ENCODE measurements at regions not wholly inside any gene's neighbourhood (a gene's known extent, or its start where the extent isn't known, plus 50 kb on each side); places are given as distances from the start of the nearest gene placed in this dataset.

DNA sequence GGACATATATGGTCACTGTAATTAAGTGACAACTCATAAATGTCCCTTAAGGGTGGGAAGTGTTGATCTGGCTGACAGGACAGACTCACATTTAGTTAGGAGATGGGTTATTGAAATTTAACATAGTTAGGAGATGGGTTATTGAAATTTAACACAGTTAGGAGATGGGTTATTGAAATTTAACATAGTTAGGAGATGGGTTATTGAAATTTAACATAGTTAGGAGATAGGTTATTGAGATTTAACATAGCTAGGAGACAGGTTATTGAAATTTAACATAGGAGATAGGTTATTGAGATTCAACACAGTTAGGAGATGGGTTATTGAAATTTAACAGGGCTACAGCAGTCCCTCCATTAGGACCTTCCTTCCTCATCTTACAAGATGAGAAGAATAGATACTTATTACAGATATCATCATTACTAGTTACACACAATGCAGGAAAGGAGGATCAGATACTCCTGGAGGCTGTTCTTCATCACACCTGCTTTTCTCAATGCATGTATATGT, 98.5 kb downstream of the MTNR1B start (continued):
- TF ChIP-seq, protein P1, sequence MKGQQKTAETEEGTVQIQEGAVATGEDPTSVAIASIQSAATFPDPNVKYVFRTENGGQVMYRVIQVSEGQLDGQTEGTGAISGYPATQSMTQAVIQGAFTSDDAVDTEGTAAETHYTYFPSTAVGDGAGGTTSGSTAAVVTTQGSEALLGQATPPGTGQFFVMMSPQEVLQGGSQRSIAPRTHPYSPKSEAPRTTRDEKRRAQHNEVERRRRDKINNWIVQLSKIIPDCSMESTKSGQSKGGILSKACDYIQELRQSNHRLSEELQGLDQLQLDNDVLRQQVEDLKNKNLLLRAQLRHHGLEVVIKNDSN (IDR thresholded peaks at IDR 0.05; ENCODE audit: borderline replicate concordance, low read depth), result no peak
- TF ChIP-seq, protein P2, sequence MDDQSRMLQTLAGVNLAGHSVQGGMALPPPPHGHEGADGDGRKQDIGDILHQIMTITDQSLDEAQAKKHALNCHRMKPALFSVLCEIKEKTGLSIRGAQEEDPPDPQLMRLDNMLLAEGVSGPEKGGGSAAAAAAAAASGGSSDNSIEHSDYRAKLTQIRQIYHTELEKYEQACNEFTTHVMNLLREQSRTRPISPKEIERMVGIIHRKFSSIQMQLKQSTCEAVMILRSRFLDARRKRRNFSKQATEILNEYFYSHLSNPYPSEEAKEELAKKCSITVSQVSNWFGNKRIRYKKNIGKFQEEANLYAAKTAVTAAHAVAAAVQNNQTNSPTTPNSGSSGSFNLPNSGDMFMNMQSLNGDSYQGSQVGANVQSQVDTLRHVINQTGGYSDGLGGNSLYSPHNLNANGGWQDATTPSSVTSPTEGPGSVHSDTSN (IDR thresholded peaks at IDR 0.05), result no peak

DNA sequence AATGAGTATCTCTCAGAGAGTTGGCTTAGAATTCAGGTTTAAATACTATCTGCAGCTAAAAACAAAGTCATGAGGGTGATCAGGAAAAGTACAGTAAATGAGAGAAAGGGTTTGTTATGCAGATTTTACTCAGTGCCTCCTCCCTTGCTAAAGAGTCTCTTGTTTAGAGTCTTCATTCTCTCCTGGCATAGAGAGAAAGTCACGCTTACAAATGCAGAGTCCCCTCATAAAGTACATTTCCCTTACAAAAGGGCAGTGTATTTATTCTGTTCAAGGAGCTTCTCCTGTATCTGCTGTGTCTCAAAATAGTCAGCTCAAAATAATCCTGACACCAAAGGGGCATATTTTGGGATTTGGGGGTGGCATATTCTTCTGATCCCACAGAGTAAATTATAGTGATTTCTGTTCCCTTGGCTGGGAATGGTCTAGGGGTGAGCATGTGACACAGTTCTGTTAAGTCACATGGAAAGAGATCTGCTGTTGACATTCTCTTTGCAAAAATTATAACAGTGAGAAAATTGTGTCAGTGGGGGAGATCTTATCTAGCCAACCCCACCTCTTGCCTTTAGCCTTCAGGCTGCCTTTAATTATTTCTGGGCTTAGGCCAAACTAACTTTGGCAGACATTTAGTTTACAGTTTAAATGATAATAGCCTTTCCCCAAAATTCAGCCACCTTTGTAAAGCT, 102.9 kb downstream of the MTNR1B start:
- DNase-seq, result no peak
- no peak overlapping the region for H3K4me3 ChIP-seq (ENCODE audit: low read depth in 2 of 2, low read length in 1 of 2)
- no peak overlapping the region for H3K9ac ChIP-seq
- ChIA-PET POLR2A (no interaction called here), CTCF (interaction anchor here (1.2 kb wide), 1 partner anchor 17 kb away, joined by 3 read pairs; no protein-coding TSS in a partner anchor)
- H3K4me2 ChIP-seq, result no peak overlapping the region
- TF ChIP-seq YY1 (IDR thresholded peaks at IDR 0.05; ENCODE audit: low read depth) (no peak), EZH2phosphoT487 (IDR thresholded peaks at IDR 0.05; ENCODE audit: borderline replicate concordance, low read depth) (no peak), GABPA (IDR thresholded peaks at IDR 0.05; ENCODE audit: low read depth) (no peak), MEF2A (IDR thresholded peaks at IDR 0.05; ENCODE audit: borderline replicate concordance, low read depth) (no peak), TEAD4 (IDR thresholded peaks at IDR 0.05; ENCODE audit: borderline replicate concordance, insufficient read depth) (no peak), RAD21 (IDR thresholded peaks at IDR 0.05; ENCODE audit: low read length) (no peak), NRF1 (IDR thresholded peaks at IDR 0.05; ENCODE audit: low read depth, low read length) (no peak), GATA2 (CRISPR knock-in tag; IDR thresholded peaks at IDR 0.05) (no peak), SIN3A (IDR thresholded peaks at IDR 0.05; ENCODE audit: borderline replicate concordance, low read depth, low read length) (no peak), EP300 (IDR thresholded peaks at IDR 0.05; ENCODE audit: borderline replicate concordance in 1 of 2, low read depth in 1 of 2, low read length in 1 of 2) (no peak), NFIC (IDR thresholded peaks at IDR 0.05; ENCODE audit: borderline replicate concordance) (no peak), TCF12 (IDR thresholded peaks at IDR 0.05) (no peak), RFX5 (IDR thresholded peaks at IDR 0.05; ENCODE audit: low read length) (no peak)
- TF ChIP-seq, protein P2 (IDR thresholded peaks at IDR 0.05), result no peak
- TF ChIP-seq, protein P3, sequence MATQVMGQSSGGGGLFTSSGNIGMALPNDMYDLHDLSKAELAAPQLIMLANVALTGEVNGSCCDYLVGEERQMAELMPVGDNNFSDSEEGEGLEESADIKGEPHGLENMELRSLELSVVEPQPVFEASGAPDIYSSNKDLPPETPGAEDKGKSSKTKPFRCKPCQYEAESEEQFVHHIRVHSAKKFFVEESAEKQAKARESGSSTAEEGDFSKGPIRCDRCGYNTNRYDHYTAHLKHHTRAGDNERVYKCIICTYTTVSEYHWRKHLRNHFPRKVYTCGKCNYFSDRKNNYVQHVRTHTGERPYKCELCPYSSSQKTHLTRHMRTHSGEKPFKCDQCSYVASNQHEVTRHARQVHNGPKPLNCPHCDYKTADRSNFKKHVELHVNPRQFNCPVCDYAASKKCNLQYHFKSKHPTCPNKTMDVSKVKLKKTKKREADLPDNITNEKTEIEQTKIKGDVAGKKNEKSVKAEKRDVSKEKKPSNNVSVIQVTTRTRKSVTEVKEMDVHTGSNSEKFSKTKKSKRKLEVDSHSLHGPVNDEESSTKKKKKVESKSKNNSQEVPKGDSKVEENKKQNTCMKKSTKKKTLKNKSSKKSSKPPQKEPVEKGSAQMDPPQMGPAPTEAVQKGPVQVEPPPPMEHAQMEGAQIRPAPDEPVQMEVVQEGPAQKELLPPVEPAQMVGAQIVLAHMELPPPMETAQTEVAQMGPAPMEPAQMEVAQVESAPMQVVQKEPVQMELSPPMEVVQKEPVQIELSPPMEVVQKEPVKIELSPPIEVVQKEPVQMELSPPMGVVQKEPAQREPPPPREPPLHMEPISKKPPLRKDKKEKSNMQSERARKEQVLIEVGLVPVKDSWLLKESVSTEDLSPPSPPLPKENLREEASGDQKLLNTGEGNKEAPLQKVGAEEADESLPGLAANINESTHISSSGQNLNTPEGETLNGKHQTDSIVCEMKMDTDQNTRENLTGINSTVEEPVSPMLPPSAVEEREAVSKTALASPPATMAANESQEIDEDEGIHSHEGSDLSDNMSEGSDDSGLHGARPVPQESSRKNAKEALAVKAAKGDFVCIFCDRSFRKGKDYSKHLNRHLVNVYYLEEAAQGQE (IDR thresholded peaks at IDR 0.05; ENCODE audit: low read depth, low read length), result no peak
- TF ChIP-seq, protein P1 (IDR thresholded peaks at IDR 0.05; ENCODE audit: borderline replicate concordance, low read depth), result no peak
- TF ChIP-seq, protein P4, sequence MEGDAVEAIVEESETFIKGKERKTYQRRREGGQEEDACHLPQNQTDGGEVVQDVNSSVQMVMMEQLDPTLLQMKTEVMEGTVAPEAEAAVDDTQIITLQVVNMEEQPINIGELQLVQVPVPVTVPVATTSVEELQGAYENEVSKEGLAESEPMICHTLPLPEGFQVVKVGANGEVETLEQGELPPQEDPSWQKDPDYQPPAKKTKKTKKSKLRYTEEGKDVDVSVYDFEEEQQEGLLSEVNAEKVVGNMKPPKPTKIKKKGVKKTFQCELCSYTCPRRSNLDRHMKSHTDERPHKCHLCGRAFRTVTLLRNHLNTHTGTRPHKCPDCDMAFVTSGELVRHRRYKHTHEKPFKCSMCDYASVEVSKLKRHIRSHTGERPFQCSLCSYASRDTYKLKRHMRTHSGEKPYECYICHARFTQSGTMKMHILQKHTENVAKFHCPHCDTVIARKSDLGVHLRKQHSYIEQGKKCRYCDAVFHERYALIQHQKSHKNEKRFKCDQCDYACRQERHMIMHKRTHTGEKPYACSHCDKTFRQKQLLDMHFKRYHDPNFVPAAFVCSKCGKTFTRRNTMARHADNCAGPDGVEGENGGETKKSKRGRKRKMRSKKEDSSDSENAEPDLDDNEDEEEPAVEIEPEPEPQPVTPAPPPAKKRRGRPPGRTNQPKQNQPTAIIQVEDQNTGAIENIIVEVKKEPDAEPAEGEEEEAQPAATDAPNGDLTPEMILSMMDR (IDR thresholded peaks at IDR 0.05), result no peak
- H3K27me3 ChIP-seq (ENCODE audit: insufficient read depth), result no peaks in the 10 kb centered on the region
- H3K4me1 ChIP-seq (ENCODE audit: control insufficient read depth in 1 of 2, insufficient read depth in 2 of 2, low read depth in 1 of 2, low read length in 1 of 2), result no peaks in the 10 kb centered on the region
- H3K27ac ChIP-seq (ENCODE audit: low read depth in 2 of 2, low read length in 1 of 2), result no peak overlapping the region
- H3F3A ChIP-seq (replicated peaks; ENCODE audit: insufficient read depth), result no peaks in the 10 kb centered on the region
- no peaks in the 10 kb centered on the region for H3K79me2 ChIP-seq (ENCODE audit: insufficient read depth)
- H4K20me1 ChIP-seq (ENCODE audit: insufficient read depth), result no peaks in the 10 kb centered on the region
- no peaks in the 10 kb centered on the region for H3K9me2 ChIP-seq
- H3K9me3 ChIP-seq, result no peaks in the 10 kb centered on the region
- WGBS (ENCODE audit: low lambda C conversion rate), result 94% methylated on average over 1 of the region's 1 CpG
- no peak overlapping the region for H2AFZ ChIP-seq (ENCODE audit: low read depth)
- no peaks in the 10 kb centered on the region for H3K36me3 ChIP-seq (replicated peaks in 1 of 2; ENCODE audit: control insufficient read depth in 1 of 2, insufficient read depth in 2 of 2, low read length in 1 of 2)

Data from SK-N-SH (cell line).